Ishikawa (cell line): ENCODE measurements at regions not wholly inside any gene's neighbourhood (a gene's known extent, or its start where the extent isn't known, plus 50 kb on each side); places are given as distances from the start of the nearest gene placed in this dataset.

Source experiments
- CEBPB ChIP-seq: IDR thresholded peaks from 2 replicates; pipeline ENCODE4 v1.6.1; 2012
- CREB1 ChIP-seq: IDR thresholded peaks from 2 replicates; pipeline ENCODE4 v1.6.1; 2012; ENCODE audit warnings: low read depth
- EGR1 ChIP-seq: IDR thresholded peaks from 2 replicates; pipeline ENCODE4 v1.6.1; 2012
- EP300 ChIP-seq: IDR thresholded peaks from 2 replicates; pipeline ENCODE4 v1.6.1; 2012; ENCODE audit warnings: borderline replicate concordance
- FOXM1 ChIP-seq: IDR thresholded peaks from 2 replicates; pipeline ENCODE4 v1.6.1; 2012; ENCODE audit warnings: low read depth, borderline replicate concordance
- MAX ChIP-seq: IDR thresholded peaks from 2 replicates; pipeline ENCODE4 v1.6.1; 2012
- NFIC ChIP-seq: IDR thresholded peaks from 2 replicates; pipeline ENCODE4 v1.6.1; 2012
- RAD21 ChIP-seq: IDR thresholded peaks from 2 replicates; pipeline ENCODE4 v1.6.1; 2012; ENCODE audit warnings: low read depth
- REST ChIP-seq: IDR thresholded peaks from 2 replicates; pipeline ENCODE4 v1.6.1; 2012; ENCODE audit warnings: low read depth, mild to moderate bottlenecking
- TAF1 ChIP-seq: IDR thresholded peaks from 2 replicates; pipeline ENCODE4 v1.6.1; 2012; ENCODE audit warnings: low read depth, mild to moderate bottlenecking
- TCF12 ChIP-seq: IDR thresholded peaks from 2 replicates; pipeline ENCODE4 v1.6.1; 2012; ENCODE audit warnings: low read depth
- TEAD4 ChIP-seq: IDR thresholded peaks from 2 replicates; pipeline ENCODE4 v1.6.1; 2012
- YY1 ChIP-seq: IDR thresholded peaks from 2 replicates; pipeline ENCODE4 v1.6.1; 2012; ENCODE audit warnings: low read depth
- ZBTB7A ChIP-seq: IDR thresholded peaks from 2 replicates; pipeline ENCODE4 v1.6.1; 2012; ENCODE audit warnings: low read depth
- TF ChIP-seq, protein P1 (sequence below): IDR thresholded peaks from 2 replicates; pipeline ENCODE4 v1.6.1; 2012

- TF ChIP-seq FOXM1 (no peak), REST (no peak), EGR1 (no peak), RAD21 (no peak), TEAD4 (no peak), NFIC (no peak), ZBTB7A (no peak), MAX (no peak), CEBPB (no peak), EP300 (no peak), YY1 (no peak), TCF12 (no peak), CREB1 (no peak), TAF1 (no peak)
- TF ChIP-seq, protein P1, sequence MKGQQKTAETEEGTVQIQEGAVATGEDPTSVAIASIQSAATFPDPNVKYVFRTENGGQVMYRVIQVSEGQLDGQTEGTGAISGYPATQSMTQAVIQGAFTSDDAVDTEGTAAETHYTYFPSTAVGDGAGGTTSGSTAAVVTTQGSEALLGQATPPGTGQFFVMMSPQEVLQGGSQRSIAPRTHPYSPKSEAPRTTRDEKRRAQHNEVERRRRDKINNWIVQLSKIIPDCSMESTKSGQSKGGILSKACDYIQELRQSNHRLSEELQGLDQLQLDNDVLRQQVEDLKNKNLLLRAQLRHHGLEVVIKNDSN = no peak
Measured at GRCh38 chr2:142599504-142599903, 278.0 kb upstream of the KYNU start.

GRCh38 chr2:142598846-142599245 is 278.6 kb upstream of the KYNU start:
- no peak for TF ChIP-seq MAX
- no peak for TF ChIP-seq RAD21
- no peak for TF ChIP-seq TAF1
- no peak for TF ChIP-seq REST
- no peak for TF ChIP-seq YY1
- TF ChIP-seq EGR1 = no peak
- no peak for TF ChIP-seq ZBTB7A
- no peak for TF ChIP-seq TCF12
- TF ChIP-seq EP300 = no peak
- no peak for TF ChIP-seq FOXM1
- TF ChIP-seq CREB1 = no peak
- no peak for TF ChIP-seq CEBPB
- no peak for TF ChIP-seq NFIC
- TF ChIP-seq, protein P1 = no peak
- no peak for TF ChIP-seq TEAD4

DNA sequence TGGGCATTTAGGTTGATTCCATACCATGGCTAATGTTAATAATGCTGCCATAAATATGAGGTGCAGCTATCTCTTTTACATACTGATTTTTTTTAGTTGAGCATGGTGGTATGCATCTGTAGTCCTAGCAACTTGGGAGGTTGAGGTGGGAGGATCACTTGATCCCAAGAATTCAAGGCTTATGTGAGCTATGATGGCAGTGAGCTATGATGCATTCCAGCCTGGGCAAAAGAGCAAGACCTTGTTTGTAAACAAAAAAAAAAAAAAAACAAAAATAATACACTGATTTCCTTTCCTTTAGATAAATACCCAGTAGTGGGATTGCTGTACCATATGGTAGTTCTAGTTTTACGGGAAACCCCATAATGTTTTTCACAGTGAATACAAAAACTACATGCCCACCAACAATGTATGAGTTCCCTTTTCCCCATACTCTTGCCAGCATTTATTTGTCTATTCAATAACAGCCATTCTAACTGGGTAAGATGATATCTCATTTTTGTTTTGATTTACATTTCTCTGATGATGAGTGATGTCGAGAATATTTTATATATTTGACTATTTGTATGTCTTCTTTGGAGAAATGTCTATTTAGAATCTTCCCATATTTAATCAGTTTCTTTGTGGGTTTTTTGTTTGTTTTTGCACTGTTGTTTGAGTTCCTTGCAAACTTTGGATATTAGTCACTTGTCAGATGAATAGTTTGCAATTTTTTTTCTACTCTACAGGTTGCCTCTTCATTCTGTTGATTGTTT is 281.0 kb upstream of the KYNU start:
- no peak for TF ChIP-seq YY1
- TF ChIP-seq CEBPB = no peak
- no peak for TF ChIP-seq MAX
- TF ChIP-seq TAF1 = no peak
- TF ChIP-seq, protein P1 = no peak
- TF ChIP-seq NFIC = no peak
- no peak for TF ChIP-seq ZBTB7A
- no peak for TF ChIP-seq EGR1
- no peak for TF ChIP-seq RAD21
- no peak for TF ChIP-seq CREB1
- TF ChIP-seq REST = no peak
- TF ChIP-seq EP300 = no peak
- no peak for TF ChIP-seq TCF12
- TF ChIP-seq TEAD4 = no peak
- TF ChIP-seq FOXM1 = no peak
